ENCODE measurements at regions not wholly inside any gene's neighbourhood (a gene's known extent, or its start where the extent isn't known, plus 50 kb on each side); places are given as distances from the start of the nearest gene placed in this dataset.
"Not testable (repeated sequence)": the region's sequence is repeated elsewhere in the genome, so short reads cannot be mapped to it uniquely, and the experiment has no call there.

GRCh38 chr2:64808092-64808491, 154.4 kb upstream of the SERTAD2 start:
- ATAC-seq (no peak), FAIRE-seq (no peak), DNase-seq (no peak)
- WGBS, 2 donors, result 85 to 94% methylated on average over 2 of the region's 2 CpGs
- Histone ChIP-seq H3K4me1 (no peaks in the 10 kb centered on the region), H3K36me3 (no peaks in the 10 kb centered on the region), H3K4me3 (no peak overlapping the region), H3K27ac (no peak overlapping the region), H3K9me3 (no peaks in the 10 kb centered on the region), H3K27me3 (no peaks in the 10 kb centered on the region)
- TF ChIP-seq CTCF (IDR thresholded peaks at IDR 0.05), result no peak
- intact Hi-C loops (cut with DNase I), result no loop called here

GRCh38 chr2:64808754-64809153, 155.0 kb upstream of the SERTAD2 start:
- 46 to 65% methylated on average over 2 of the region's 2 CpGs for WGBS, 2 donors
- ATAC-seq (no peak), DNase-seq (no peak), FAIRE-seq (no peak)
- TF ChIP-seq CTCF (IDR thresholded peaks at IDR 0.05), result no peak
- Histone ChIP-seq H3K27ac (no peak overlapping the region), H3K4me3 (no peak overlapping the region), H3K4me1 (no peaks in the 10 kb centered on the region), H3K27me3 (no peaks in the 10 kb centered on the region), H3K36me3 (no peaks in the 10 kb centered on the region), H3K9me3 (no peaks in the 10 kb centered on the region)
- intact Hi-C loops (cut with DNase I), result no loop called here

DNA sequence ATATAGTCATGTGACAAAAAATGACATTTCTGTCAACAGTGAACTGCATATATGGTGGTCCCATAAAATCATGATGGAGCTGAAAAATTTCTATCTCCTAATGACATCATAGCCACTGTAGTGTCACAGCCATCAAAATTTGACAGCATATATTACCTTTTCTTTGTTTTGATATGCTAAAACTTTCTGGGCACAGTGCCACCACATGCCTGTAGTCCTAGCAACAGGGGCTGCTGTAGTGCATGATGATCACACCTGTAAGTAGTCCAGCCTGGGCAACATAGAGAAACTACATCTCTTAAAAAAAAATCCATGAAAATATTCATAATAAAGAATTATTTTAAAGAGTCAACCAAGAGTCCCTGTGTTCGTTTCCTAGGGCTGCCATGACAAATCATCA, 155.5 kb upstream of the SERTAD2 start:
- Histone ChIP-seq H3K9me3 (no peaks in the 10 kb centered on the region), H3K4me3 (no peak overlapping the region), H3K36me3 (no peaks in the 10 kb centered on the region), H3K27ac (no peak overlapping the region), H3K4me1 (no peaks in the 10 kb centered on the region), H3K27me3 (no peaks in the 10 kb centered on the region)
- FAIRE-seq (no peak), DNase-seq (no peak), ATAC-seq (no peak)
- WGBS, 2 donors, result 63 to 77% methylated on average over 1 of the region's 1 CpG
- intact Hi-C loops (cut with DNase I), result no loop called here
- TF ChIP-seq CTCF (IDR thresholded peaks at IDR 0.05), result no peak

DNA sequence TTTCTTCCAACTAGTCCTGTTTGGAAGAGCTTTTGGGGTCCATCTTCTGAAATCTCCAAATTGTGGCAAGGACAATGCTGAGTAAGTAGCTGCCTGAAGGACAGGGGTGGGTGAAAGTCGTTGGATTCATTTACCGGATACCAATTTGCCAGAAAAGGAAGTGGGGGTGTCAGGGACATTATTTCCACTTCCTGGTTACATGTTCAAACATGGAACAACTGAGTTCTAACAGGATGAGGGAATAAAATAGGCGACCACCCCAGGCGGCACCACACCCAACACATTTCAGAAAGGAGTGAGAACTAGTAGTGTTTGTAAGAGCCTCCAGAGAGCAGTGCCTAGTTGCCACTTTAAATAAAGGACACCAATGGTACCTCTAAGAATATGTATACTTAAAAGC, 158.6 kb upstream of the SERTAD2 start:
- no peaks in the 10 kb centered on the region for H3K27me3 ChIP-seq
- no peaks in the 10 kb centered on the region for H3K9me3 ChIP-seq
- no peak overlapping the region for H3K4me3 ChIP-seq
- no peak for DNase-seq
- no peak for FAIRE-seq
- intact Hi-C loops (cut with DNase I), result no loop called here
- ATAC-seq, result no peak
- H3K36me3 ChIP-seq, result no peaks in the 10 kb centered on the region
- H3K27ac ChIP-seq, result no peak overlapping the region
- WGBS, 2 donors, result 68 to 77% methylated on average over 4 of the region's 4 CpGs
- no peak for TF ChIP-seq CTCF (IDR thresholded peaks at IDR 0.05)
- H3K4me1 ChIP-seq, result no peaks in the 10 kb centered on the region

- FAIRE-seq (no peak), DNase-seq (no peak), ATAC-seq (no peak)
- TF ChIP-seq CTCF (IDR thresholded peaks at IDR 0.05), result no peak
- H3K36me3 ChIP-seq, result no peaks in the 10 kb centered on the region
- 80 to 85% methylated on average over 5 of the region's 5 CpGs for WGBS, 2 donors
- H3K4me1 ChIP-seq, result no peaks in the 10 kb centered on the region
- intact Hi-C loops (cut with DNase I), result no loop called here
- H3K9me3 ChIP-seq, result no peaks in the 10 kb centered on the region
- no peak overlapping the region for H3K27ac ChIP-seq
- no peaks in the 10 kb centered on the region for H3K27me3 ChIP-seq
- no peak overlapping the region for H3K4me3 ChIP-seq
These were observed 160.3 kb upstream of the SERTAD2 start for GRCh38 chr2:64814007-64814406.

- H3K27ac ChIP-seq; H3K4me3 ChIP-seq; ATAC-seq; FAIRE-seq; H3K27me3 ChIP-seq; DNase-seq; H3K36me3 ChIP-seq; intact Hi-C loops (cut with DNase I); H3K9me3 ChIP-seq; H3K4me1 ChIP-seq: not testable (repeated sequence)
- 88 to 89% methylated on average over 8 of the region's 8 CpGs for WGBS, 2 donors
These were observed 162.8 kb upstream of the SERTAD2 start for GRCh38 chr2:64816526-64816925.

All from pancreas (tissue), 10 donors.